Upper lobe of left lung (tissue), 6 donors: ENCODE measurements at regions not wholly inside any gene's neighbourhood (a gene's known extent, or its start where the extent isn't known, plus 50 kb on each side); places are given as distances from the start of the nearest gene placed in this dataset.

Experiments used
- ATAC-seq, 2 donors: fragments of 200-7000 bp; cut with Tn5 transposase; one replicate each; pipeline ENCODE4 v1.9.1; 2022; ENCODE audit warnings: mild to moderate bottlenecking in 2 of 2, moderate library complexity in 2 of 2; ENCODE audit not compliant: low FRiP score in 2 of 2
- DNase-seq, 2 donors: peaks; one replicate each; pipeline ENCODE4 v3.0.0-alpha.2; 2019 to 2020
- H3K27ac ChIP-seq, 4 donors: fragments of 200-600 bp; sonication (generic); one replicate each; pipeline ENCODE4 v1.5.1; 2016 to 2019
- H3K27me3 ChIP-seq, 4 donors: fragments of 200-600 bp; sonication (generic); one replicate each; pipeline ENCODE4 v1.5.1; 2017 to 2019
- H3K36me3 ChIP-seq, 4 donors: fragments of 200-600 bp; sonication (generic); one replicate each; pipeline ENCODE4 v1.5.1; 2016 to 2019
- H3K4me1 ChIP-seq, 4 donors: fragments of 200-600 bp; sonication (generic); one replicate each; pipeline ENCODE4 v1.5.1; 2018 to 2019
- H3K4me3 ChIP-seq, 4 donors: fragments of 200-600 bp; sonication (generic); one replicate each; pipeline ENCODE4 v1.5.1; 2017 to 2019; ENCODE audit warnings: mild to moderate bottlenecking in 2 of 4, moderate library complexity in 1 of 4
- H3K9me3 ChIP-seq, 4 donors: fragments of 200-600 bp; sonication (generic); one replicate each; pipeline ENCODE4 v1.5.1; 2018 to 2019
- CTCF ChIP-seq, 6 experiments: fragments of 450-650 bp in 4 of 6; fragments of 200-600 bp in 2 of 6; sonication (generic) in 2 of 6; IDR thresholded peaks; one replicate each; pipeline ENCODE4 v1.5.1; 2016 to 2019; ENCODE audit warnings: antibody characterized with exemption in 6 of 6
- EP300 ChIP-seq, 4 donors: sonication (generic); formaldehyde crosslinking; IDR thresholded peaks; one replicate each; pipeline ENCODE4 v1.5.1; 2017; ENCODE audit warnings: antibody characterized with exemption in 4 of 4, control low read depth in 2 of 4
- POLR2A ChIP-seq, 4 donors: fragments of 450-650 bp; IDR thresholded peaks; one replicate each; pipeline ENCODE4 v1.5.1; 2016 to 2017; ENCODE audit warnings: antibody characterized with exemption in 4 of 4, mild to moderate bottlenecking in 2 of 4
- POLR2AphosphoS5 ChIP-seq, 2 donors: sonication (generic); formaldehyde crosslinking; IDR thresholded peaks; one replicate each; pipeline ENCODE4 v1.5.1; 2017; ENCODE audit warnings: antibody characterized with exemption in 2 of 2
- WGBS, 2 donors: methylation state at CpG; one replicate each; pipeline ENCODE4 v1.1.5; 2017 to 2018; 5-methylcytosine and 5-hydroxymethylcytosine counted together
- donor health status: DM: no; HTN: no; CAD: no; lungs with moderate emphysema.
- donor health status: DM: no; HTN: yes; CAD: no; lungs with severe emphysema.

- Histone ChIP-seq H3K27me3 (no peaks in the 10 kb centered on the region), H3K27ac (no peak overlapping the region), H3K4me3 (no peak overlapping the region), H3K4me1 (no peaks in the 10 kb centered on the region), H3K36me3 (no peaks in the 10 kb centered on the region), H3K9me3 (no peaks in the 10 kb centered on the region)
- WGBS, 2 donors = 76 to 77% methylated on average over 8 of the region's 8 CpGs
- TF ChIP-seq CTCF (IDR thresholded peaks at IDR 0.05) = no peak
- no peak for TF ChIP-seq POLR2AphosphoS5 (IDR thresholded peaks at IDR 0.05)
- no peak for TF ChIP-seq EP300 (IDR thresholded peaks at IDR 0.05)
- no peak for ATAC-seq
- DNase-seq = no peak
Measured at GRCh38 chr14:56461276-56462275, 118.0 kb upstream of the TMEM260 start.

GRCh38 chr14:56463271-56463890, 116.2 kb upstream of the TMEM260 start:
- H3K4me1 ChIP-seq = no peaks in the 10 kb centered on the region
- H3K27ac ChIP-seq = no peak overlapping the region
- no peak overlapping the region for H3K4me3 ChIP-seq
- no peaks in the 10 kb centered on the region for H3K9me3 ChIP-seq
- no peaks in the 10 kb centered on the region for H3K36me3 ChIP-seq
- no peaks in the 10 kb centered on the region for H3K27me3 ChIP-seq
- ATAC-seq = no peak
- DNase-seq = no peak
- TF ChIP-seq POLR2AphosphoS5 (IDR thresholded peaks at IDR 0.05) = no peak
- no peak for TF ChIP-seq CTCF (IDR thresholded peaks at IDR 0.05)
- no peak for TF ChIP-seq POLR2A (IDR thresholded peaks at IDR 0.05)
- no peak for TF ChIP-seq EP300 (IDR thresholded peaks at IDR 0.05)
- 64 to 71% methylated on average over 3 of the region's 3 CpGs for WGBS, 2 donors

GRCh38 chr14:56471056-56471455, 108.5 kb upstream of the TMEM260 start:
- Histone ChIP-seq H3K36me3 (no peaks in the 10 kb centered on the region), H3K9me3 (no peaks in the 10 kb centered on the region), H3K4me1 (no peaks in the 10 kb centered on the region), H3K27me3 (no peaks in the 10 kb centered on the region), H3K27ac (no peak overlapping the region), H3K4me3 (no peak overlapping the region)
- 97 to 98% methylated on average over 5 to 8 of the region's 8 CpGs for WGBS, 2 donors
- TF ChIP-seq EP300 (IDR thresholded peaks at IDR 0.05) = no peak
- DNase-seq = peak in 1 of 2 donors; percentile 68
- peak in 1 of 2 donors; percentile 19 for ATAC-seq

- Histone ChIP-seq H3K27ac (no peak overlapping the region), H3K4me3 (no peak overlapping the region), H3K27me3 (no peaks in the 10 kb centered on the region), H3K4me1 (no peaks in the 10 kb centered on the region), H3K9me3 (no peaks in the 10 kb centered on the region), H3K36me3 (no peaks in the 10 kb centered on the region)
- TF ChIP-seq EP300 (IDR thresholded peaks at IDR 0.05) (no peak), CTCF (IDR thresholded peaks at IDR 0.05) (peak; percentile 36 to 75 (median 72))
- DNase-seq (no peak), ATAC-seq (peak in 1 of 2 donors; percentile 76)
- WGBS, 2 donors = 18% methylated on average over 8 of the region's 8 CpGs
Measured at GRCh38 chr14:56474419-56475022, 105.1 kb upstream of the TMEM260 start.

- Histone ChIP-seq H3K36me3 (no peaks in the 10 kb centered on the region), H3K4me1 (no peaks in the 10 kb centered on the region), H3K4me3 (no peak overlapping the region), H3K9me3 (no peaks in the 10 kb centered on the region), H3K27ac (no peak overlapping the region), H3K27me3 (no peaks in the 10 kb centered on the region)
- WGBS, 2 donors = 63 to 78% methylated on average over 5 of the region's 5 CpGs
- TF ChIP-seq POLR2A (IDR thresholded peaks at IDR 0.05) (no peak), CTCF (IDR thresholded peaks at IDR 0.05) (no peak), POLR2AphosphoS5 (IDR thresholded peaks at IDR 0.05) (no peak), EP300 (IDR thresholded peaks at IDR 0.05) (no peak)
- no peak for ATAC-seq
- DNase-seq = no peak
Measured at GRCh38 chr14:56482310-56482911, 97.2 kb upstream of the TMEM260 start.
